H1 (cell line): ENCODE measurements at regions not wholly inside any gene's neighbourhood (a gene's known extent, or its start where the extent isn't known, plus 50 kb on each side); places are given as distances from the start of the nearest gene placed in this dataset.

ENCODE experiments used
- CTCF ChIA-PET: fragments of 300-600 bp; sonication (Branson Sonifier 250); formaldehyde crosslinking; loops from one replicate; lab custom pipeline; 2021; ENCODE audit not compliant: partially characterized antibody; lab: Charles Lee
- POLR2A ChIA-PET: fragments of 300-600 bp; sonication (Branson Sonifier 250); formaldehyde crosslinking; loops from one replicate; lab custom pipeline; 2021; ENCODE audit warnings: inconsistent platforms; ENCODE audit not compliant: partially characterized antibody; lab: Charles Lee
- DNase-seq, 2 experiments: peaks; one replicate each; pipeline versions ENCODE4 v3.0.0 to v3.0.0-alpha.2; 2010 to 2022; ENCODE audit warnings: low spot score in 2 of 2, low read depth in 1 of 2, mixed read lengths in 1 of 2
- FAIRE-seq: peaks from 2 replicates; lab custom pipeline; 2011; peaks lifted over from hg19 to GRCh38; lab: Jason Lieb, UNC
- H2AFZ ChIP-seq: 2 replicates; pipeline ENCODE4 v1.8.1; 2012; ENCODE audit warnings: low read length, inconsistent platforms
- H2AK5ac ChIP-seq: 2 replicates; pipeline ENCODE4 v1.6.1; 2013; ENCODE audit warnings: low read depth, low read length
- H2BK120ac ChIP-seq: replicated peaks from 2 replicates; pipeline ENCODE3; 2013; ENCODE audit warnings: low read depth, low read length, inconsistent platforms
- H2BK12ac ChIP-seq: 2 replicates; pipeline ENCODE4 v1.6.1; 2013; ENCODE audit warnings: low read depth, low read length
- H2BK15ac ChIP-seq: 2 replicates; pipeline ENCODE4 v1.6.1; 2013; ENCODE audit warnings: low read length
- H2BK20ac ChIP-seq: 2 replicates; pipeline ENCODE4 v1.6.1; 2013; ENCODE audit warnings: low read length
- H2BK5ac ChIP-seq: 2 replicates; pipeline ENCODE4 v1.6.1; 2013; ENCODE audit warnings: low read depth, low read length
- H3K14ac ChIP-seq: 2 replicates; pipeline ENCODE4 v1.6.1; 2013; ENCODE audit warnings: inconsistent platforms; ENCODE audit not compliant: insufficient read length
- H3K18ac ChIP-seq: 2 replicates; pipeline ENCODE4 v1.6.1; 2013; ENCODE audit warnings: low read length; ENCODE audit errors: extremely low read depth
- H3K23ac ChIP-seq: 2 replicates; pipeline ENCODE4 v1.6.1; 2013; ENCODE audit warnings: inconsistent platforms; ENCODE audit not compliant: insufficient read length
- H3K23me2 ChIP-seq: 2 replicates; pipeline ENCODE4 v1.6.1; 2013; ENCODE audit warnings: low read depth, low read length
- H3K27ac ChIP-seq: 2 replicates; pipeline ENCODE4 v1.6.1; 2011; ENCODE audit warnings: low read depth, low read length, inconsistent platforms
- H3K27me3 ChIP-seq, 4 experiments: replicated peaks in 1 of 4; 1 replicate in 1 of 4; 2 replicates in 3 of 4; pipeline versions ENCODE4 v1.6.1 to v1.8.1; 2011 to 2013; ENCODE audit warnings: low read length in 3 of 4, mild to moderate bottlenecking in 3 of 4, inconsistent platforms in 2 of 4, mixed read lengths in 2 of 4, moderate library complexity in 1 of 4; ENCODE audit not compliant: control insufficient read depth in 3 of 4, insufficient read depth in 3 of 4; ENCODE audit errors: extremely low read depth in 1 of 4
- H3K36me3 ChIP-seq, 4 experiments: 2 replicates each; pipeline versions ENCODE4 v1.6.1 to v1.8.1; 2011 to 2013; ENCODE audit warnings: mild to moderate bottlenecking in 4 of 4, low read length in 3 of 4, moderate library complexity in 2 of 4, control low read depth in 1 of 4, inconsistent platforms in 1 of 4; ENCODE audit not compliant: insufficient read depth in 4 of 4, control insufficient read depth in 2 of 4
- H3K4ac ChIP-seq: replicated peaks from 2 replicates; pipeline ENCODE3; 2013; ENCODE audit warnings: low read length, low read depth, mixed read lengths, inconsistent platforms; ENCODE audit not compliant: insufficient read length
- H3K4me1 ChIP-seq, 4 experiments: replicated peaks in 1 of 4; 1 replicate in 1 of 4; 2 replicates in 3 of 4; pipeline versions ENCODE4 v1.6.1 to v1.8.1; 2011 to 2013; ENCODE audit warnings: low read length in 3 of 4, inconsistent platforms in 2 of 4, mixed read lengths in 1 of 4; ENCODE audit not compliant: insufficient read depth in 4 of 4, control insufficient read depth in 3 of 4
- H3K4me2 ChIP-seq, 2 experiments: 2 replicates each; pipeline versions ENCODE4 v1.6.1 to v1.8.1; 2011 to 2013; ENCODE audit warnings: low read depth in 2 of 2, low read length in 2 of 2, control low read depth in 1 of 2, inconsistent platforms in 1 of 2, mild to moderate bottlenecking in 1 of 2; ENCODE audit not compliant: insufficient read depth in 1 of 2
- H3K4me3 ChIP-seq, 4 experiments: fragments of 200-600, 300-600 bp in 1 of 4; sonication (generic), shearing (Covaris generic), sonication (Bioruptor Twin) in 1 of 4; 2 replicates each; pipeline versions ENCODE4 v1.5.1 to v1.8.1; 2011 to 2016; ENCODE audit warnings: low read length in 4 of 4, low read depth in 3 of 4, control low read depth in 2 of 4, inconsistent platforms in 2 of 4, mild to moderate bottlenecking in 2 of 4, mixed read lengths in 1 of 4, moderate library complexity in 1 of 4; ENCODE audit not compliant: insufficient read depth in 2 of 4; ENCODE audit errors: extremely low read depth in 1 of 4
- H3K56ac ChIP-seq: replicated peaks from 2 replicates; pipeline ENCODE3; 2013; ENCODE audit warnings: low read depth, mild to moderate bottlenecking, mixed read lengths, low read length, inconsistent platforms; ENCODE audit not compliant: insufficient read length
- H3K79me1 ChIP-seq: 2 replicates; pipeline ENCODE4 v1.6.1; 2013; ENCODE audit warnings: low read depth, low read length, control low read depth
- H3K79me2 ChIP-seq, 2 experiments: 2 replicates each; pipeline versions ENCODE4 v1.6.1 to v1.8.1; 2012 to 2013; ENCODE audit warnings: low read length in 2 of 2, mild to moderate bottlenecking in 2 of 2, inconsistent platforms in 1 of 2; ENCODE audit not compliant: insufficient read depth in 2 of 2, control insufficient read depth in 1 of 2
- H3K9ac ChIP-seq, 4 experiments: replicated peaks in 1 of 4; 1 replicate in 1 of 4; 2 replicates in 3 of 4; pipeline versions ENCODE4 v1.6.1 to v1.8.1; 2011 to 2013; ENCODE audit warnings: low read depth in 3 of 4, low read length in 3 of 4, control low read depth in 2 of 4, mild to moderate bottlenecking in 2 of 4, moderate library complexity in 2 of 4, inconsistent platforms in 1 of 4; ENCODE audit errors: extremely low read depth in 1 of 4
- H3K9me3 ChIP-seq, 2 experiments: 2 replicates each; pipeline versions ENCODE4 v1.6.1 to v1.8.1; 2012 to 2013; ENCODE audit warnings: mild to moderate bottlenecking in 2 of 2, moderate library complexity in 2 of 2, control low read depth in 1 of 2, inconsistent platforms in 1 of 2, low read depth in 1 of 2, low read length in 1 of 2, mixed read lengths in 1 of 2; ENCODE audit not compliant: insufficient read depth in 2 of 2
- H4K20me1 ChIP-seq, 2 experiments: replicated peaks in 1 of 2; 2 replicates each; pipeline versions ENCODE3 to v1.8.1; 2011 to 2013; ENCODE audit warnings: inconsistent platforms in 2 of 2, low read length in 2 of 2, mild to moderate bottlenecking in 1 of 2; ENCODE audit not compliant: insufficient read depth in 2 of 2, control insufficient read depth in 1 of 2
- H4K5ac ChIP-seq: 2 replicates; pipeline ENCODE4 v1.6.1; 2013; ENCODE audit warnings: low read length, low read depth, mixed read lengths, inconsistent platforms; ENCODE audit not compliant: insufficient read length
- H4K8ac ChIP-seq: 2 replicates; pipeline ENCODE4 v1.8.0; 2013; ENCODE audit warnings: mild to moderate bottlenecking, moderate library complexity, low read length, inconsistent platforms; ENCODE audit not compliant: insufficient read depth; ENCODE audit errors: extremely low read depth
- H4K91ac ChIP-seq: replicated peaks from 2 replicates; pipeline ENCODE3; 2013; ENCODE audit warnings: low read length, mixed read lengths, inconsistent platforms; ENCODE audit not compliant: insufficient read length
- HDAC2 ChIP-seq, 2 experiments: fragments of 300-600 bp in 1 of 2; sonication (generic) in 1 of 2; IDR thresholded peaks; 2 replicates each; pipeline ENCODE4 v1.6.1; 2011 to 2012; ENCODE audit warnings: low read depth in 2 of 2, low read length in 2 of 2, mild to moderate bottlenecking in 2 of 2, moderate library complexity in 2 of 2, borderline replicate concordance in 1 of 2, inconsistent platforms in 1 of 2
- JUND ChIP-seq: IDR thresholded peaks from 2 replicates; pipeline ENCODE4 v1.6.1; 2011; ENCODE audit warnings: mild to moderate bottlenecking, improper control_type of control experiment, low read length
- NRF1 ChIP-seq: IDR thresholded peaks from 2 replicates; pipeline ENCODE4 v1.6.1; 2011; ENCODE audit warnings: mild to moderate bottlenecking, low read depth, low read length, improper control_type of control experiment
- YY1 ChIP-seq: IDR thresholded peaks from 2 replicates; pipeline ENCODE4 v1.6.1; 2011; ENCODE audit warnings: low read depth, mild to moderate bottlenecking, low read length
- WGBS, 2 experiments: shearing (Covaris generic) in 1 of 2; methylation state at CpG; one replicate each; pipeline versions ENCODE4 v1.1.6 to v1.1.7; 2013 to 2015; ENCODE audit warnings: low lambda C conversion rate in 2 of 2, mixed read lengths in 2 of 2, inconsistent platforms in 1 of 2, low coverage in 1 of 2, missing lambda C conversion rate in 1 of 2; ENCODE audit not compliant: insufficient replicate concordance in 2 of 2, insufficient coverage in 1 of 2, insufficient read length in 1 of 2; ENCODE audit errors: extremely low coverage in 1 of 2, missing lambda C conversion rate in 1 of 2; 5-methylcytosine and 5-hydroxymethylcytosine counted together

- H3K27me3 ChIP-seq = no peaks in the 10 kb centered on the region
- H3K9ac ChIP-seq = no peak overlapping the region
- H2BK15ac ChIP-seq = no peak overlapping the region
- no peak overlapping the region for H2BK120ac ChIP-seq
- no peaks in the 10 kb centered on the region for H3K4me1 ChIP-seq
- no peak overlapping the region for H3K23ac ChIP-seq
- POLR2A ChIA-PET = no interaction called here
- no peak overlapping the region for H2BK12ac ChIP-seq
- H4K91ac ChIP-seq = no peak overlapping the region
- H2AFZ ChIP-seq = no peak overlapping the region
- H3K27ac ChIP-seq = no peak overlapping the region
- no peaks in the 10 kb centered on the region for H3K23me2 ChIP-seq
- no peak overlapping the region for H3K14ac ChIP-seq
- DNase-seq (no peak), FAIRE-seq (no peak)
- no peak overlapping the region for H4K8ac ChIP-seq
- no peak for TF ChIP-seq YY1
- TF ChIP-seq NRF1 = no peak
- no peak for TF ChIP-seq JUND
- TF ChIP-seq HDAC2 (IDR thresholded peaks at IDR 0.05; ENCODE audit: borderline replicate concordance in 1 of 2, low read depth in 2 of 2, low read length in 2 of 2) = no peak
- H4K20me1 ChIP-seq = no peaks in the 10 kb centered on the region
- H4K5ac ChIP-seq = no peak overlapping the region
- CTCF ChIA-PET = no interaction called here
- H3K36me3 ChIP-seq = no peaks in the 10 kb centered on the region
- no peak overlapping the region for H2AK5ac ChIP-seq
- no peak overlapping the region for H3K56ac ChIP-seq
- H3K4me3 ChIP-seq = no peak overlapping the region
- no peaks in the 10 kb centered on the region for H3K9me3 ChIP-seq
- no peak overlapping the region for H2BK5ac ChIP-seq
- no peak overlapping the region for H3K4ac ChIP-seq
- H3K79me1 ChIP-seq = no peaks in the 10 kb centered on the region
- H3K18ac ChIP-seq = no peak overlapping the region
- no peaks in the 10 kb centered on the region for H3K79me2 ChIP-seq
- no peak overlapping the region for H3K4me2 ChIP-seq
- H2BK20ac ChIP-seq = no peak overlapping the region
- 91% methylated on average over 2 of the region's 2 CpGs; no CpG with 5 or more reads in 1 of the 2 experiments for WGBS, 2 experiments
Observed at GRCh38 chr2:83650161-83650560, 808.9 kb downstream of the SUCLG1 start.
